Fibroblast of lung (primary cell): ENCODE measurements at regions not wholly inside any gene's neighbourhood (a gene's known extent, or its start where the extent isn't known, plus 50 kb on each side); places are given as distances from the start of the nearest gene placed in this dataset.

ENCODE experiments used
- EZH2 ChIP-seq: IDR thresholded peaks from 2 replicates; pipeline ENCODE4 v1.5.1; 2012; ENCODE audit warnings: low read length, control low read depth, mild to moderate bottlenecking; ENCODE audit errors: missing control alignments
- TF ChIP-seq, protein P1 (sequence below), 2 donors: IDR thresholded peaks in 1 of 2; conservative IDR thresholded peaks in 1 of 2; 1 replicate in 1 of 2; 2 replicates in 1 of 2; pipeline ENCODE4 v1.5.1; 2011 to 2012; ENCODE audit warnings: low read length in 2 of 2, control low read depth in 1 of 2, inconsistent platforms in 1 of 2, low read depth in 1 of 2, mild to moderate bottlenecking in 1 of 2

DNA sequence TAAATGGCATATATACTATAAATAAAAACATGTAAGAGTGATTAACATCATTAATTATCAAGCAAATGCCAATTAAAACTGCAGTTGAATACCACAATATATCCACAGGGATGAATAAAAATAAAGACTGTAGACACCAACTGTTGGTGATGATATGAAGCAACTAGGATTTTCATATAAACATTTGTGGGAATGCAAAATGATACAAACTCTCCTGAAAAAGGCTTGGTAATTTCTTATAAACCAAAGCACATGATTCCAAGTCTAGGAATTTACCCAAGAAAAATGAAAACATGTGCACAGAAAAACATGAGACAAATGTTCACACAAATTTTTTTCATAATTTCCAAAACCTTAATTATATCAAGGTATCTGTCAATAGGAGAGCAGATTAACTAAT is 448.1 kb downstream of the ETV1 start:
- TF ChIP-seq EZH2, result no peak
- TF ChIP-seq, protein P1, sequence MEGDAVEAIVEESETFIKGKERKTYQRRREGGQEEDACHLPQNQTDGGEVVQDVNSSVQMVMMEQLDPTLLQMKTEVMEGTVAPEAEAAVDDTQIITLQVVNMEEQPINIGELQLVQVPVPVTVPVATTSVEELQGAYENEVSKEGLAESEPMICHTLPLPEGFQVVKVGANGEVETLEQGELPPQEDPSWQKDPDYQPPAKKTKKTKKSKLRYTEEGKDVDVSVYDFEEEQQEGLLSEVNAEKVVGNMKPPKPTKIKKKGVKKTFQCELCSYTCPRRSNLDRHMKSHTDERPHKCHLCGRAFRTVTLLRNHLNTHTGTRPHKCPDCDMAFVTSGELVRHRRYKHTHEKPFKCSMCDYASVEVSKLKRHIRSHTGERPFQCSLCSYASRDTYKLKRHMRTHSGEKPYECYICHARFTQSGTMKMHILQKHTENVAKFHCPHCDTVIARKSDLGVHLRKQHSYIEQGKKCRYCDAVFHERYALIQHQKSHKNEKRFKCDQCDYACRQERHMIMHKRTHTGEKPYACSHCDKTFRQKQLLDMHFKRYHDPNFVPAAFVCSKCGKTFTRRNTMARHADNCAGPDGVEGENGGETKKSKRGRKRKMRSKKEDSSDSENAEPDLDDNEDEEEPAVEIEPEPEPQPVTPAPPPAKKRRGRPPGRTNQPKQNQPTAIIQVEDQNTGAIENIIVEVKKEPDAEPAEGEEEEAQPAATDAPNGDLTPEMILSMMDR (conservative IDR thresholded peaks at IDR 0.05 in 1 of 2, IDR thresholded peaks at IDR 0.05 in 1 of 2; ENCODE audit: low read depth in 1 of 2, low read length in 2 of 2), result no peak
